Liver (tissue), 3 donors: ENCODE measurements at regions not wholly inside any gene's neighbourhood (a gene's known extent, or its start where the extent isn't known, plus 50 kb on each side); places are given as distances from the start of the nearest gene placed in this dataset.

Experiments
- ATF3 ChIP-seq: IDR thresholded peaks from 2 replicates; pipeline ENCODE4 v1.6.1; 2016; ENCODE audit warnings: antibody characterized with exemption
- CTCF ChIP-seq: fragments of 150-350 bp; IDR thresholded peaks from 2 replicates; pipeline ENCODE4 v1.5.1; 2017; ENCODE audit warnings: improper control_type of control experiment, low read depth, low read length; ENCODE audit not compliant: missing input control
- GABPA ChIP-seq, 2 donors: IDR thresholded peaks in 1 of 2; conservative IDR thresholded peaks in 1 of 2; 2 replicates each; pipeline ENCODE4 v1.6.1; 2016; ENCODE audit warnings: antibody characterized with exemption in 2 of 2, mild to moderate bottlenecking in 1 of 2, moderate library complexity in 1 of 2
- HNF4G ChIP-seq: IDR thresholded peaks from 2 replicates; pipeline ENCODE4 v1.6.1; 2016; ENCODE audit warnings: antibody characterized with exemption
- JUND ChIP-seq, 2 donors: IDR thresholded peaks; 2 replicates each; pipeline ENCODE4 v1.6.1; 2016; ENCODE audit warnings: antibody characterized with exemption in 2 of 2
- REST ChIP-seq: IDR thresholded peaks from 2 replicates; pipeline ENCODE4 v1.6.1; 2016; ENCODE audit warnings: antibody characterized with exemption, mild to moderate bottlenecking
- SP1 ChIP-seq: IDR thresholded peaks from 2 replicates; pipeline ENCODE4 v1.6.1; 2018; ENCODE audit warnings: antibody characterized with exemption, mild to moderate bottlenecking
- TAF1 ChIP-seq: conservative IDR thresholded peaks from 2 replicates; pipeline ENCODE4 v1.6.1; 2016; ENCODE audit warnings: antibody characterized with exemption, mild to moderate bottlenecking
- donor health status: healthy.
- donor health status: healthy.

- TF ChIP-seq CTCF (no peak), ATF3 (no peak), JUND (IDR thresholded peaks at IDR 0.05) (no peak), HNF4G (no peak), REST (no peak), TAF1 (no peak), SP1 (no peak), GABPA (IDR thresholded peaks at IDR 0.05 in 1 of 2, conservative IDR thresholded peaks at IDR 0.05 in 1 of 2) (no peak)
Observed at GRCh38 chrX:8284131-8284530, 113.1 kb upstream of the VCX2 start.
